ENCODE measurements at regions not wholly inside any gene's neighbourhood (a gene's known extent, or its start where the extent isn't known, plus 50 kb on each side); places are given as distances from the start of the nearest gene placed in this dataset.

- H3K4me3 ChIP-seq (ENCODE audit: low read depth, low read length): no peak overlapping the region
- no peak for TF ChIP-seq CTCF (IDR thresholded peaks at IDR 0.05; ENCODE audit: borderline replicate concordance, insufficient read depth, low read depth, low read length)
Observed at GRCh38 chrX:47710252-47710651, 51.3 kb upstream of the UXT start.
